Vagina (tissue), 2 donors: ENCODE measurements at regions not wholly inside any gene's neighbourhood (a gene's known extent, or its start where the extent isn't known, plus 50 kb on each side); places are given as distances from the start of the nearest gene placed in this dataset.

Experiments used
- DNase-seq, 2 donors: peaks; one replicate each; pipeline ENCODE4 v3.0.0-alpha.2; 2017; ENCODE audit errors: extremely low spot score in 2 of 2
- H3K27ac ChIP-seq: fragments of 200-600 bp; sonication (generic); one replicate; pipeline ENCODE4 v1.5.1; 2019
- H3K27me3 ChIP-seq: fragments of 200-600 bp; sonication (generic); one replicate; pipeline ENCODE4 v1.5.1; 2019
- H3K36me3 ChIP-seq, 2 donors: fragments of 200-600 bp; sonication (generic); one replicate each; pipeline ENCODE4 v1.5.1; 2017 to 2019
- H3K4me1 ChIP-seq: fragments of 200-600 bp; sonication (generic); one replicate; pipeline ENCODE4 v1.5.1; 2019
- H3K4me3 ChIP-seq, 2 donors: fragments of 200-600 bp; sonication (generic); 1 replicate in 1 of 2; 2 replicates in 1 of 2; pipeline ENCODE4 v1.5.1; 2016 to 2019
- H3K9me3 ChIP-seq: fragments of 200-600 bp; sonication (generic); one replicate; pipeline ENCODE4 v1.5.1; 2019
- CTCF ChIP-seq, 3 experiments: fragments of 450-650 bp in 2 of 3; fragments of 200-600 bp in 1 of 3; sonication (generic) in 1 of 3; IDR thresholded peaks; one replicate each; pipeline ENCODE4 v1.5.1; 2017 to 2019; ENCODE audit warnings: antibody characterized with exemption in 3 of 3, mild to moderate bottlenecking in 2 of 3, moderate library complexity in 2 of 3
- POLR2A ChIP-seq, 2 donors: fragments of 450-650 bp; IDR thresholded peaks; one replicate each; pipeline ENCODE4 v1.6.1; 2017; ENCODE audit warnings: antibody characterized with exemption in 2 of 2, mild to moderate bottlenecking in 2 of 2, moderate library complexity in 2 of 2
- POLR2AphosphoS5 ChIP-seq, 2 donors: sonication (generic); formaldehyde crosslinking; IDR thresholded peaks; one replicate each; pipeline ENCODE4 v1.9.0; 2017; ENCODE audit warnings: antibody characterized with exemption in 2 of 2, mild to moderate bottlenecking in 2 of 2, low read depth in 1 of 2; ENCODE audit not compliant: insufficient read depth in 1 of 2
- intact Hi-C: fragments of 100-400 bp; cut with DNase I; formaldehyde crosslinking; loops from one replicate; pipeline ENCODE4 v1.15.1; 2023

GRCh38 chr6:1228754-1229191 is 83.1 kb upstream of the FOXQ1 start:
- Histone ChIP-seq H3K9me3 (no peaks in the 10 kb centered on the region), H3K4me3 (no peak overlapping the region), H3K27me3 (no peaks in the 10 kb centered on the region), H3K4me1 (no peaks in the 10 kb centered on the region), H3K27ac (no peak overlapping the region), H3K36me3 (no peaks in the 10 kb centered on the region)
- intact Hi-C loops = no loop called here
- no peak for TF ChIP-seq POLR2A (IDR thresholded peaks at IDR 0.05)
- TF ChIP-seq POLR2AphosphoS5 (IDR thresholded peaks at IDR 0.05; ENCODE audit: insufficient read depth in 1 of 2, low read depth in 1 of 2) = no peak
- no peak for TF ChIP-seq CTCF (IDR thresholded peaks at IDR 0.05)
- DNase-seq = no peak

DNA sequence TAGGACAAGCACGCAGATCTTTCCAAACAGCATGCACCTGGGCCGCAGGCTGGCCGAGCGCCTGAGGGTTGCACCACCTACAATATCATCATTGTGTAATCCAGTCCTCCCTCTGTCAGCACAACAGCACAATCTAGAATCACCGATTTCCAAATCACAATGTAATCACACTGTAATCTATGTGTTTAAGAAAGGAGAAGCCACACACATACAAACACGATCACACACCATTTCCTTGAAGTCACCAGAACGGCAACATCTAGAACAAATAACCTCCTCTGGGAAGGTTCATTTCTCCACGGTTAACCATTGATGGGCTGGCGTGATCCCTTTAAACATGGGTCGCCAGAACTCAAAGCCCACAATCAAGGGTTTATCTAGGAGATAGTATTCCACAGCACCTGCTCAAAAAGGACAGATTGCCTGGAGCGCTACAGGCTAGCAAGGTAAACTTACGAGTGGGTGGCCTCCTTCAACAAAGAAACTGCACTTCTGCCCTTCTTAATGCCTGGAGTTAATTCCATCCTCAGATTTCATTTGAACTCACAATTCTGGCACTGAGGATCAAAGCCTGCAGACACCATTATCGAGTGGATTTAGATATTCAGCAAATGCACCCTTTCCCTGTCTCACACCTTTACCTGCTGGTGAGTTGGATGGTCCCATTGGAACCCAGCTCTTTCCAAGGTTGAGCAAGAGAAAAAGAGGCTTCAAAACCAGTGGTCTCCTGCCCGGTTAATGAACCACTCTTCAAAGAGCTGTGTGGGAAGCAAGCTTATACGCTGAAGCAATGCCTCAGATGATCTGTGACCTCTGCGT is 83.8 kb upstream of the FOXQ1 start:
- H3K36me3 ChIP-seq = no peaks in the 10 kb centered on the region
- TF ChIP-seq CTCF (IDR thresholded peaks at IDR 0.05) (no peak), POLR2A (IDR thresholded peaks at IDR 0.05) (no peak), POLR2AphosphoS5 (IDR thresholded peaks at IDR 0.05; ENCODE audit: insufficient read depth in 1 of 2, low read depth in 1 of 2) (no peak)
- no peak for DNase-seq
- no peak overlapping the region for H3K4me3 ChIP-seq
- no peaks in the 10 kb centered on the region for H3K27me3 ChIP-seq
- H3K27ac ChIP-seq = no peak overlapping the region
- no peaks in the 10 kb centered on the region for H3K4me1 ChIP-seq
- H3K9me3 ChIP-seq = no peaks in the 10 kb centered on the region
- intact Hi-C loops = no loop called here

DNA sequence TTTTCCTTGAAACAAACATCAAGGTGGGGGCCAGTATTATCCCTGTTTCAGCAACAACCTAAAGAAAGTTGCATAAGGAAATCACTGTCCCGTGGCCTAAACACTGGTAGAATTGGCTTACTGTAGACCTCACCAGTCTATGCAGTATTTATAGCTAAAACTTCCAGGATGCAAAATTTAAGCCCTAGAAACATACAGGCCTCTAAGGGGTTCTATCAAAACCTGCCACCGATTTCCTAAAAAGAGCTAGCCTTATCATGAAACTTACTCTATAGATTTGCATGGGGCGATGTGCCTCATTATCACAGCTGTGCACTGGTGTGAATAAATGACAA is 84.3 kb upstream of the FOXQ1 start:
- Histone ChIP-seq H3K4me3 (no peak overlapping the region), H3K4me1 (no peaks in the 10 kb centered on the region)

GRCh38 chr6:1226277-1227099 is 85.4 kb upstream of the FOXQ1 start:
- intact Hi-C loops = no loop called here
- no peak for DNase-seq
- no peak for TF ChIP-seq POLR2AphosphoS5 (IDR thresholded peaks at IDR 0.05; ENCODE audit: insufficient read depth in 1 of 2, low read depth in 1 of 2)
- TF ChIP-seq POLR2A (IDR thresholded peaks at IDR 0.05) = no peak
- TF ChIP-seq CTCF (IDR thresholded peaks at IDR 0.05) = no peak
- H3K4me1 ChIP-seq = no peaks in the 10 kb centered on the region
- H3K36me3 ChIP-seq = no peaks in the 10 kb centered on the region
- H3K4me3 ChIP-seq = no peak overlapping the region
- H3K9me3 ChIP-seq = no peaks in the 10 kb centered on the region
- H3K27ac ChIP-seq = no peak overlapping the region
- no peaks in the 10 kb centered on the region for H3K27me3 ChIP-seq

More for the DNA sequence above, 84.3 kb upstream of the FOXQ1 start:
- Histone ChIP-seq H3K9me3 (no peaks in the 10 kb centered on the region), H3K27me3 (no peaks in the 10 kb centered on the region), H3K36me3 (no peaks in the 10 kb centered on the region), H3K27ac (no peak overlapping the region)
- intact Hi-C loops = no loop called here
- TF ChIP-seq POLR2AphosphoS5 (IDR thresholded peaks at IDR 0.05; ENCODE audit: insufficient read depth in 1 of 2, low read depth in 1 of 2) (no peak), POLR2A (IDR thresholded peaks at IDR 0.05) (no peak), CTCF (IDR thresholded peaks at IDR 0.05) (no peak)
- DNase-seq = no peak

DNA sequence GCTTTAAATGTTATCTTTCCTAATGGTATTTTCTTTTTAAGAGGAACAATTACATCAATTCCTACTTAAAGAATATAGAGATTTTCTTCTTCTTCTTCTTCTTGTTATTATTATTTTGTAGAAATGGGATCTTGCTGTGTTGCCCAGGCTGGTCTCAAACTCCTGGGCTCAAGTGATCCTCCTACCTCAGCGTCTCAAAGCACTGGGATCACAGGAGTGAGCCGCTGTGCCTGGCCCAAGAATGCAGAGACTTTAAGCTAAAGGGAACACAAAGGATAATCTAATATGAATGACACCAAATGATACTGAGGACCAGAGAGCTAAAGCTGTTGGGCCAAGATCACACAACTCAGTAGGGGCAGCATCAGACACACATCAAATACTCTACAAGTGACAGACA is 87.4 kb upstream of the FOXQ1 start:
- no peaks in the 10 kb centered on the region for H3K36me3 ChIP-seq
- H3K4me1 ChIP-seq = no peaks in the 10 kb centered on the region
- no peak overlapping the region for H3K27ac ChIP-seq
- intact Hi-C loops = no loop called here
- DNase-seq = no peak
- TF ChIP-seq POLR2A (IDR thresholded peaks at IDR 0.05) (no peak), CTCF (IDR thresholded peaks at IDR 0.05) (no peak), POLR2AphosphoS5 (IDR thresholded peaks at IDR 0.05; ENCODE audit: insufficient read depth in 1 of 2, low read depth in 1 of 2) (no peak)
- H3K27me3 ChIP-seq = no peaks in the 10 kb centered on the region
- H3K4me3 ChIP-seq = no peak overlapping the region
- H3K9me3 ChIP-seq = no peaks in the 10 kb centered on the region
